Natural killer cell (primary cell): ENCODE measurements at regions not wholly inside any gene's neighbourhood (a gene's known extent, or its start where the extent isn't known, plus 50 kb on each side); places are given as distances from the start of the nearest gene placed in this dataset.

Experiments
- ATAC-seq, 3 donors: fragments of 150-1000 bp in 2 of 3; fragments of 200-7000 bp in 1 of 3; cut with Tn5 transposase; 1 replicate in 1 of 3; 2 replicates in 2 of 3; pipeline ENCODE4 v1.10.0; 2021; ENCODE audit warnings: mild to moderate bottlenecking in 2 of 3, moderate library complexity in 2 of 3
- DNase-seq, 2 donors: peaks; one replicate each; pipeline versions ENCODE4 v3.0.0 to v3.0.0-alpha.2; 2013 to 2021; ENCODE audit warnings: mixed read lengths in 1 of 2
- H3K27ac ChIP-seq: one replicate; pipeline ENCODE4 v1.5.1; 2013; ENCODE audit warnings: mild to moderate bottlenecking, low read length
- H3K27me3 ChIP-seq: one replicate; pipeline ENCODE4 v1.6.1; 2013; ENCODE audit warnings: low read length; ENCODE audit not compliant: control insufficient read depth, insufficient read depth
- H3K36me3 ChIP-seq: one replicate; pipeline ENCODE4 v1.6.1; 2013; ENCODE audit warnings: low read length; ENCODE audit not compliant: control insufficient read depth, insufficient read depth
- H3K4me1 ChIP-seq: one replicate; pipeline ENCODE4 v1.6.1; 2013; ENCODE audit warnings: low read length; ENCODE audit not compliant: control insufficient read depth, insufficient read depth
- H3K4me3 ChIP-seq: one replicate; pipeline ENCODE4 v1.5.1; 2013; ENCODE audit warnings: low read length
- H3K9me3 ChIP-seq: one replicate; pipeline ENCODE4 v1.6.1; 2013; ENCODE audit warnings: low read length; ENCODE audit not compliant: control insufficient read depth, insufficient read depth
- H3K27ac Mint-ChIP-seq, 2 donors: one replicate each; pipeline ENCODE4 v1.8.0; 2022; ENCODE audit warnings: mild to moderate bottlenecking in 2 of 2, mixed read lengths in 2 of 2, moderate library complexity in 1 of 2
- H3K27me3 Mint-ChIP-seq, 2 donors: one replicate each; pipeline ENCODE4 v1.8.0; 2022; ENCODE audit warnings: low read depth in 2 of 2, mixed read lengths in 2 of 2
- H3K36me3 Mint-ChIP-seq: one replicate; pipeline ENCODE4 v1.8.0; 2022; ENCODE audit warnings: mixed read lengths
- H3K4me1 Mint-ChIP-seq, 2 donors: one replicate each; pipeline ENCODE4 v1.8.0; 2022; ENCODE audit warnings: mixed read lengths in 2 of 2
- H3K4me3 Mint-ChIP-seq: one replicate; pipeline ENCODE4 v1.8.0; 2022; ENCODE audit warnings: mild to moderate bottlenecking, moderate library complexity, mixed read lengths
- H3K9me3 Mint-ChIP-seq, 2 donors: one replicate each; pipeline ENCODE4 v1.8.0; 2022; ENCODE audit warnings: mixed read lengths in 2 of 2
- CTCF ChIP-seq: fragments of 200-600 bp; IDR thresholded peaks from one replicate; pipeline ENCODE4 v1.8.0; 2022; ENCODE audit warnings: antibody characterized with exemption
- WGBS: methylation state at CpG from one replicate; pipeline ENCODE4 v1.1.7; 2013; ENCODE audit warnings: missing lambda C conversion rate; ENCODE audit not compliant: insufficient coverage; 5-methylcytosine and 5-hydroxymethylcytosine counted together
- intact Hi-C: fragments of 100-400 bp; cut with micrococcal nuclease; formaldehyde crosslinking; loops from one replicate; pipeline ENCODE4 v1.14.2; 2022

DNA sequence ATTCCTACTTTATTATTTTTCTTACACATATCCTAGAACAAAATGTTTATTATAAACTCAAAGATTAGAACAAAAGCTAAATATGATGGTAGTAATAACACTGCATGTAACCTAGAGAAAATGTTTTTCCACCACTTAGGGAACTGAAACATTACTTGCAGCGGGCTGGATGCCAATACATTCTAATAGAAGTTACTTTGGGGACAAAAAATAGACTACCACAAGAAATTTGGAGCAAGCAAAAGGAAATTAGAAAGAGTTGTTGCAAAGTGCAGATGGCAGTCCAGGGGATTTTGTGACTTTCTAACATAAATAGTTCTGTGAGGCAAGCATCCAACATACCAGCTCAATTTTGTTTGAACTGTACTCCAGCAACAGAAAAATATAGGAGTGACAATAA, 255.3 kb upstream of the GRIN3A start:
- H3K4me3 Mint-ChIP-seq, result no peak overlapping the region
- intact Hi-C loops, result no loop called here
- no peaks in the 10 kb centered on the region for H3K27me3 Mint-ChIP-seq
- no peaks in the 10 kb centered on the region for H3K9me3 ChIP-seq
- DNase-seq, result no peak
- no peaks in the 10 kb centered on the region for H3K27me3 ChIP-seq
- TF ChIP-seq CTCF, result no peak
- no peak overlapping the region for H3K27ac Mint-ChIP-seq
- no peaks in the 10 kb centered on the region for H3K4me1 ChIP-seq
- no CpG with 5 or more reads among the region's 1 CpG for WGBS
- no peak overlapping the region for H3K4me3 ChIP-seq
- no peak overlapping the region for H3K27ac ChIP-seq
- H3K4me1 Mint-ChIP-seq, result no peaks in the 10 kb centered on the region
- H3K36me3 ChIP-seq, result no peaks in the 10 kb centered on the region
- ATAC-seq, result no peak
- peaks cover 12% of the 10 kb centered on the region for H3K36me3 Mint-ChIP-seq
- peaks cover 12 to 16% of the 10 kb centered on the region in 2 donors for H3K9me3 Mint-ChIP-seq

DNA sequence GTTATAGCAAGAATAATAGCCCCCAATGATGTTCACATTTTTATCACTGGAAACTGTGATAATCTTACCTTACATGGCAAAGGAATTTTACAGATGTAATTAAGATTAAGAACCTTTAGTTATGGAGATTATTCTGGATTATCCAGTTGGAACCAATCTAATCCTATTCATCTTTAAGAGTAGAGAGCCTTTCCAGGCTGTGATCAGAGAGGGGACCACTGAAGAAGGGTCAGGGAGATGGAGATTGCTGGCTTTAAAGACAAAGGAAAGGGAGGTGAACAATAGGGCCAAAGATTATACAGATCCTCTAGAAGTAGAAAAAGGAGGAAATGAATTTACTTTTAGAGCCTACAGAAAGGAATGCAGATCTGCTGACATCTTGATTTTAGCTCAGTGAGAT, 253.5 kb upstream of the GRIN3A start:
- no peaks in the 10 kb centered on the region for H3K4me1 Mint-ChIP-seq
- H3K36me3 Mint-ChIP-seq, result no peaks in the 10 kb centered on the region
- H3K27ac ChIP-seq, result no peak overlapping the region
- intact Hi-C loops, result no loop called here
- no peaks in the 10 kb centered on the region for H3K27me3 Mint-ChIP-seq
- H3K4me3 ChIP-seq, result no peak overlapping the region
- ATAC-seq, result no peak
- H3K27ac Mint-ChIP-seq, result no peak overlapping the region
- no peak overlapping the region for H3K4me3 Mint-ChIP-seq
- H3K9me3 ChIP-seq, result no peaks in the 10 kb centered on the region
- no peaks in the 10 kb centered on the region for H3K27me3 ChIP-seq
- H3K4me1 ChIP-seq, result no peaks in the 10 kb centered on the region
- no peak for TF ChIP-seq CTCF
- no peak for DNase-seq
- H3K36me3 ChIP-seq, result no peaks in the 10 kb centered on the region
- H3K9me3 Mint-ChIP-seq, result peaks cover 9 to 11% of the 10 kb centered on the region in 2 donors

DNA sequence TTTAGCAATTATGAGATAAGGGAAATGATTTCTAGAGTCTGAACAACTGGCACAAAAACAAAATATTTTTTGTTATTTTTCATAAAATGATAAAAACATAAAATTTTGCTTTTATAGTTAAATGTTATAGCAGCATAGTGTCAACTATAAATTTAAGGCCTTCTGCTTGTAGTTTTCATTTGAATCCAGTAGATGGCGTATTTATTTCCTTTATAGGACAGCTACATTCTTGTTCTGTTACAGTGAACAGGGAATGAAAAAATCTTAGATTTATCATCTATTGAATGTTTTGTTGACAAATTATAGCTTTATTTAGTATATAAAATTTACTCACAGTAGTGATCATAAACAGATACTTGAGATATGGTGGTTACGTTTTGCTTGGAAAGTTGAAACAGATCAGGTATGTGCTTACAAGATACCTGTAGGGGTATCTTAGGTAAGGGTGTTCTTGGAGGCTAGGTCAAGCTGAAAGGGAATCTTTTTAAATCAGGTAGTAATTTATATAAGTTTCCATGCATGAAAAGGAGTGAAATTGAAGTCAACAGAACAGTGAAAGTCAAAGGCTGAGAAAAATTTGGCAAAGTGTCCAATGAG, 239.3 kb upstream of the GRIN3A start:
- no peak overlapping the region for H3K4me3 Mint-ChIP-seq
- H3K27me3 Mint-ChIP-seq, result no peaks in the 10 kb centered on the region
- Histone ChIP-seq H3K4me1 (no peaks in the 10 kb centered on the region), H3K27me3 (no peaks in the 10 kb centered on the region), H3K4me3 (no peak overlapping the region), H3K36me3 (no peaks in the 10 kb centered on the region), H3K27ac (no peak overlapping the region), H3K9me3 (no peaks in the 10 kb centered on the region)
- H3K27ac Mint-ChIP-seq, result no peak overlapping the region
- ATAC-seq, result no peak
- TF ChIP-seq CTCF, result no peak
- H3K9me3 Mint-ChIP-seq, result no peaks in the 10 kb centered on the region
- WGBS, result no CpG with 5 or more reads among the region's 2 CpGs
- no peaks in the 10 kb centered on the region for H3K4me1 Mint-ChIP-seq
- no peaks in the 10 kb centered on the region for H3K36me3 Mint-ChIP-seq
- intact Hi-C loops, result no loop called here
- peak in 1 of 2 donors; percentile 20 for DNase-seq

GRCh38 chr9:101970609-101971008, 232.2 kb upstream of the GRIN3A start:
- intact Hi-C loops, result no loop called here
- Mint-ChIP-seq H3K4me1 (no peaks in the 10 kb centered on the region), H3K27ac (no peak overlapping the region), H3K27me3 (no peaks in the 10 kb centered on the region), H3K9me3 (peaks cover 2% of the 10 kb centered on the region in 2 donors), H3K4me3 (no peak overlapping the region), H3K36me3 (no peaks in the 10 kb centered on the region)
- Histone ChIP-seq H3K27me3 (no peaks in the 10 kb centered on the region), H3K4me1 (no peaks in the 10 kb centered on the region), H3K36me3 (no peaks in the 10 kb centered on the region), H3K27ac (no peak overlapping the region), H3K4me3 (no peak overlapping the region), H3K9me3 (no peaks in the 10 kb centered on the region)
- TF ChIP-seq CTCF, result no peak
- ATAC-seq (no peak), DNase-seq (no peak)
